PC-3 (cell line): ENCODE measurements at regions not wholly inside any gene's neighbourhood (a gene's known extent, or its start where the extent isn't known, plus 50 kb on each side); places are given as distances from the start of the nearest gene placed in this dataset.

Experiments used
- ATAC-seq: fragments of 200-7000 bp; cut with Tn5 transposase; 2 replicates; pipeline ENCODE4 v1.9.1; 2020; ENCODE audit warnings: mild to moderate bottlenecking, moderate library complexity
- BruUV-seq: library from RNA; stranded (reverse); fragments of 400-500 nt; replicated peaks from 2 replicates; lab custom pipeline; 2021; lab: Mats Ljungman, UMichigan
- CTCF ChIA-PET: fragments of 300-600 bp; sonication (Branson Sonifier 250); formaldehyde crosslinking; loops from one replicate; lab custom pipeline; 2022; ENCODE audit warnings: antibody characterized with exemption; lab: Charles Lee
- POLR2A ChIA-PET: fragments of 300-600 bp; sonication (Branson Sonifier 250); formaldehyde crosslinking; loops from one replicate; lab custom pipeline; 2022; ENCODE audit warnings: antibody characterized with exemption; ENCODE audit not compliant: unreplicated experiment; lab: Charles Lee
- DNase-seq: peaks from one replicate; pipeline ENCODE4 v3.0.0-alpha.2; 2015
- H2AFZ ChIP-seq: fragments of 300-600 bp; sonication (generic); 2 replicates; pipeline ENCODE4 v1.6.0; 2016; ENCODE audit warnings: antibody characterized with exemption, low read length
- H3F3A ChIP-seq: fragments of 300-600 bp; sonication (generic); one replicate; pipeline ENCODE4 v1.6.0; 2017; ENCODE audit warnings: antibody characterized with exemption, low read length, control low read depth, mild to moderate bottlenecking; ENCODE audit not compliant: unreplicated experiment
- H3K27ac ChIP-seq: fragments of 300-600 bp; sonication (generic); 2 replicates; pipeline ENCODE4 v1.5.1; 2016; ENCODE audit warnings: mild to moderate bottlenecking, low read length
- H3K27me3 ChIP-seq: fragments of 300-600 bp; sonication (generic); 2 replicates; pipeline ENCODE4 v1.6.1; 2016; ENCODE audit warnings: low read length, mixed read lengths
- H3K36me3 ChIP-seq: fragments of 300-600 bp; sonication (generic); 2 replicates; pipeline ENCODE4 v1.6.1; 2016; ENCODE audit warnings: low read depth, mixed run types, low read length, mixed read lengths
- H3K4me1 ChIP-seq: fragments of 300-600 bp; sonication (generic); 2 replicates; pipeline ENCODE4 v1.5.1; 2016; ENCODE audit warnings: low read length; ENCODE audit not compliant: insufficient read depth
- H3K4me2 ChIP-seq: fragments of 300-600 bp; sonication (generic); 2 replicates; pipeline ENCODE4 v1.6.0; 2016; ENCODE audit warnings: low read length
- H3K4me3 ChIP-seq: fragments of 300-600 bp; sonication (generic); 2 replicates; pipeline ENCODE4 v1.5.1; 2016; ENCODE audit warnings: mild to moderate bottlenecking, low read length, mixed read lengths
- H3K79me2 ChIP-seq: fragments of 300-600 bp; sonication (generic); 2 replicates; pipeline ENCODE4 v1.6.1; 2017; ENCODE audit warnings: low read length, mixed read lengths
- H3K9ac ChIP-seq: fragments of 300-600 bp; sonication (generic); 2 replicates; pipeline ENCODE4 v1.6.0; 2016; ENCODE audit warnings: mild to moderate bottlenecking, low read length
- H3K9me2 ChIP-seq: fragments of 300-600 bp; sonication (generic); replicated peaks from 2 replicates; pipeline ENCODE4 v1.6.1; 2016; ENCODE audit warnings: mixed run types, low read length, mixed read lengths
- H3K9me3 ChIP-seq: fragments of 300-600 bp; sonication (generic); 2 replicates; pipeline ENCODE4 v1.6.1; 2016; ENCODE audit warnings: low read length, mixed read lengths
- H4K20me1 ChIP-seq: fragments of 300-600 bp; sonication (generic); 2 replicates; pipeline ENCODE4 v1.6.1; 2016; ENCODE audit warnings: low read length, mixed read lengths
- CTCF ChIP-seq: fragments of 300-600 bp; sonication (generic); conservative IDR thresholded peaks from 2 replicates; pipeline ENCODE4 v1.5.1; 2017; ENCODE audit warnings: antibody characterized with exemption, low read depth, mild to moderate bottlenecking, low read length
- EZH2 ChIP-seq: fragments of 300-600 bp; sonication (generic); IDR thresholded peaks from one replicate; pipeline ENCODE4 v1.6.1; 2017; ENCODE audit warnings: antibody characterized with exemption, mild to moderate bottlenecking, low read length; ENCODE audit not compliant: unreplicated experiment
- EZH2phosphoT487 ChIP-seq: fragments of 300-600 bp; sonication (generic); IDR thresholded peaks from 2 replicates; pipeline ENCODE4 v1.6.1; 2018; ENCODE audit warnings: mild to moderate bottlenecking, antibody characterized with exemption, low read length, borderline replicate concordance
- intact Hi-C: fragments of 100-400 bp; cut with micrococcal nuclease; formaldehyde crosslinking; loops from 2 replicates; pipeline ENCODE4 v1.9.0; 2023

- ChIA-PET POLR2A (no interaction called here), CTCF (no interaction called here)
- H3K27ac ChIP-seq, result no peak overlapping the region
- no peak overlapping the region for H3K4me3 ChIP-seq
- ATAC-seq (no peak), DNase-seq (no peak)
- H3K9ac ChIP-seq, result no peak overlapping the region
- H3K4me2 ChIP-seq, result no peak overlapping the region
- intact Hi-C loops, result no loop called here
- no peak overlapping the region for H2AFZ ChIP-seq
- H3K27me3 ChIP-seq, result no peaks in the 10 kb centered on the region
- TF ChIP-seq EZH2phosphoT487 (no peak), CTCF (no peak), EZH2 (no peak)
- H3K9me2 ChIP-seq, result no peaks in the 10 kb centered on the region
- no peaks in the 10 kb centered on the region for H4K20me1 ChIP-seq
- H3K4me1 ChIP-seq, result peaks cover 23% of the 10 kb centered on the region
- H3K79me2 ChIP-seq, result no peaks in the 10 kb centered on the region
- no TSS peak for BruUV-seq
- H3K9me3 ChIP-seq, result no peaks in the 10 kb centered on the region
- no peaks in the 10 kb centered on the region for H3F3A ChIP-seq
- H3K36me3 ChIP-seq, result no peaks in the 10 kb centered on the region
Observed at GRCh38 chr12:59181196-59181777, 261.0 kb upstream of the LRIG3 start.

GRCh38 chr12:59179231-59179630 is 258.9 kb upstream of the LRIG3 start:
- Histone ChIP-seq H3F3A (no peaks in the 10 kb centered on the region), H3K9me2 (no peaks in the 10 kb centered on the region), H3K27ac (peak overlapping the region; percentile 26; the same call in 1 of the 2 replicates), H3K79me2 (no peaks in the 10 kb centered on the region), H3K9me3 (no peaks in the 10 kb centered on the region), H3K4me3 (no peak overlapping the region), H3K9ac (no peak overlapping the region), H3K36me3 (no peaks in the 10 kb centered on the region), H3K4me1 (peaks cover 23% of the 10 kb centered on the region), H3K27me3 (no peaks in the 10 kb centered on the region), H2AFZ (no peak overlapping the region), H4K20me1 (no peaks in the 10 kb centered on the region), H3K4me2 (0 out of 2 replicates have a peak overlapping the region, but pooled peaks have one; percentile 27)
- DNase-seq, result peak; percentile 57
- BruUV-seq, result no TSS peak
- ChIA-PET CTCF (no interaction called here), POLR2A (no interaction called here)
- intact Hi-C loops, result no loop called here
- TF ChIP-seq EZH2phosphoT487 (no peak), EZH2 (no peak), CTCF (no peak)
- ATAC-seq, result peak; percentile 72

DNA sequence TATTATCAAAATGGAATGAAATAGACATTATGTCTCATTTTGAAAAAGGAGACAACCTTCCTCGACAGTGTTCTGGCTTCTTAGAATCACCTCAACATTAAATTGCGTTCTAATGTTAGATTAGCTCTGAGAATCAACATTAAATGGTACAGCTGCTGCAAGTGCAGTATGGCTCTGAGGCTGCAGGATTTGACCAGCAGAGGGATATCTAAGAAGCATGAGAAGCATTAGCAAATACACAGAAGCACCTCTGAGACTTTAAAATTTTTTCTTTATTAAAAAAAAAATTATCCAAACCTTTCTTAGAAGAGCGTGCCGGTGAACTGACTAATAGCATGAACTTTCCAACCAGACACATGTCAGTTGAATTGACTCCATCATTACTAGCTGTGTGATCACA is 253.4 kb upstream of the LRIG3 start:
- Histone ChIP-seq H3K9me3 (no peaks in the 10 kb centered on the region), H2AFZ (no peak overlapping the region), H3F3A (no peaks in the 10 kb centered on the region), H3K79me2 (no peaks in the 10 kb centered on the region), H3K4me3 (no peak overlapping the region), H3K9me2 (no peaks in the 10 kb centered on the region), H3K4me1 (peaks cover 3% of the 10 kb centered on the region; the same call in 1 of the 2 replicates), H3K27me3 (no peaks in the 10 kb centered on the region), H4K20me1 (no peaks in the 10 kb centered on the region), H3K27ac (no peak overlapping the region), H3K36me3 (no peaks in the 10 kb centered on the region), H3K4me2 (no peak overlapping the region), H3K9ac (no peak overlapping the region)
- CTCF ChIA-PET, result no interaction called here
- intact Hi-C loops, result loop anchor here (1.0 kb wide), 1 partner anchor 198 kb away; no protein-coding TSS in a partner anchor
- no TSS peak for BruUV-seq
- TF ChIP-seq EZH2phosphoT487, result no peak
- TF ChIP-seq CTCF, result peak; percentile 48
- no peak for TF ChIP-seq EZH2
- POLR2A ChIA-PET, result no interaction called here
- ATAC-seq (peak; percentile 73), DNase-seq (peak; percentile 13)
